HG02610 (cell line): ENCODE measurements at regions not wholly inside any gene's neighbourhood (a gene's known extent, or its start where the extent isn't known, plus 50 kb on each side); places are given as distances from the start of the nearest gene placed in this dataset.
"Not testable (repeated sequence)": the region's sequence is repeated elsewhere in the genome, so short reads cannot be mapped to it uniquely, and the experiment has no call there.

Source experiments
- ATAC-seq: cut with Tn5 transposase; IDR thresholded peaks from one replicate; pipeline ENCODE4 v1.9.1; 2021; ENCODE audit warnings: mild to moderate bottlenecking, moderate library complexity; ENCODE audit not compliant: unreplicated experiment

GRCh38 chr12:42741771-42742510, 152.4 kb upstream of the PRICKLE1 start:
- ATAC-seq, result no peak

- ATAC-seq, result no peak
Observed at GRCh38 chr12:42741091-42741490, 151.5 kb upstream of the PRICKLE1 start.

GRCh38 chr12:42737398-42737797, 147.9 kb upstream of the PRICKLE1 start:
- ATAC-seq, result no peak

DNA sequence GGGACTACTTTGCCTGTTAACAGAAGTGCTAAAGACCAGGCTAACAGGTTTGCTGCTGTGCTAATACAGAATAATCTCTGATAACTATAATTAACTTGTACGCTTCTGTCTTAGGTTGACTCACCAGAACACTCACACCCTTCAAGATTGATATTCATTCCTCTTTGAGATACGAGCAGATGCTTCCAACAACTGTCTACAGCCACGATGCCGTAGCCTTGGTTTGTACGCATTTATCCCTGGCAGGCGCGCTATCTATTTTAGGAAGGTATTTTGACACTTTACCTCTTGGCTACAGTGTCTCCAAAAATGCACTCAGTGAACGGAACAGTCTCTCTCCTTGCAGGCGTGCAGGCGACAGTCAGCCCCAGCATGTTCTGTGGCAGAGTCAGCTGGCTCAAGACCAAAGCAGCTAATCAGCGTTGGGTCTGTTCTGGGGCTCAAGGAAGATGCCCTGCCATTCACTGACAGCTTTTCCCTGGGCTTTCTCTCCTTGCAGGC, 146.4 kb upstream of the PRICKLE1 start:
- ATAC-seq, result no peak

DNA sequence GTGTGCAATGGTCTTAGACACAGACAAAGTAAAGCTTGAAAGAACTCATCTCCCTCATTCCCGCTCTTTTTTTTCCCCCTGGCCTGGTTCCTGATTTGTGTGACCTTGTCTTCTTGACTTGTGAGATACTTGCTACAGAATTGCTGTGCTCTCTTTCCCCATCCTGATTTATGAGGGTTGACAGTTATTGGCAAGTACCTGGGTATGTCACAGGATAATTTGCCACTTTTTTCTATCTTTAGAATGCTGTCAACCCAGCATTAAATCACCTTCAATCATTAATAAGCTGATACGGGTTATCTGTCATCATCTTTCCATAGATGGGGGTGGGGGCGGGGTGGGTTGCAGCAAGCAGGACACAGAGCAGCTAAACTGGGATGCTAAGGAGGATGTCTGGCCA, 144.4 kb upstream of the PRICKLE1 start:
- ATAC-seq, result no peak

DNA sequence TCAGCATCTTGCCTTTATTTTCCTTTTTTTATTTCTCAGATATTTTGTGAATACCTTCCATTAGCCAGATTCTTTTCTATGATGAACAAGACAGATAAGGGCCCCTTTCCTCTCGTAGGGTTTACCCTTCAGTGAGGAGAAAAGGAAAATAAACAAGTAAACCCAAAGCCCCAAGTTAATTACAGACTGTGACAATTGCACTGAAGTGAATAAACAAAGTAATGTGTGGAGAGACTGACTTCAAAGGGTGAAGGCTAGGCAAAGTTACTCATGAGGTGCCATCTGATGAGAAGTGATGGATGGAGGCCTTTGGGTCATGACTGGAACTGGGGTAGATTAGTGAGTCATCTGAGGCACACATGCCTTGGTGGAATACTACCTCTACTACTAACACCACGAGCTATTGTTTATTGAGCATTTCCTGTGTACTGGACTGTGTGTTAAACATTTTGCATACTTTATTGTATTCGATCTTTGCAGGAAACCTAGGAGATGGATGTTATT, 143.4 kb upstream of the PRICKLE1 start:
- no peak for ATAC-seq

DNA sequence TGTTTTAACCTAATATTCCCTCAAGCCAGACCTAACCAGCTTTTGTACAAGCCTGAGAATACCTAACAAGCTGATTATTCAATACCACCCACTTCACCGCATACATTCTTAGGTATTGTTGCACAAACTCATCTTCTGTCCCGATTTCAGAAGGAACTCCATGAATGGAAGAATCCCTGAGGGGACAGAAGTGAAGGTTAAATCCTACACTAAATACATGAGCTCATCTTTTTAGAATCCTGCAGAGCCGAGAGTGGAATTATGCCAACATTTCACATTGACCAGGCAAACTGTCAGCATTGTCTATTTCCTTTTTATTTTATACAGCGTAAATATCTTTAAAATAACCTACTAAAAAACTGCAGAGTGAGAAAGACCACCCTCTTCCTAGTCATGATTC, 140.7 kb upstream of the PRICKLE1 start:
- ATAC-seq, result no peak

DNA sequence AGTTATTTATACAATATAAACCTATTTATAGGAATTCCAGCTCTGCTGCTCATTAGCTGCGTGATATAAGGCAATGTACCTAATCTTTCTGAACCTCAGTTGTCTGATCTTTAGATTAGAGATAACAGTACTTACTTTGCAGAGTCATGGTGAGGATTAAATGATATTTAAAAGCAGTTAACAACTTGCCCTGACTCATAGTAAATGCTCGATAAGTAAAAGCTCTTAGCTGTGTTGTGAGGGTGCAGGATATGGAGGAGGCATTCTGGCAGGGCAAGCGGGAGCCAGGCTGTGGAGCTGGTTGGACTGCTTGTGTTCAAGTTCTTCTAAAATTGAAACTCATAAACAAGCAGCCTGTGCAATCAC, 140.0 kb upstream of the PRICKLE1 start:
- ATAC-seq, result no peak

GRCh38 chr12:42728770-42729534, 139.4 kb upstream of the PRICKLE1 start:
- ATAC-seq, result no peak

- ATAC-seq, result no peak
Observed at GRCh38 chr12:42728287-42728686, 138.7 kb upstream of the PRICKLE1 start.

- ATAC-seq, result no peak
Observed at GRCh38 chr12:42725809-42726208, 136.3 kb upstream of the PRICKLE1 start.

DNA sequence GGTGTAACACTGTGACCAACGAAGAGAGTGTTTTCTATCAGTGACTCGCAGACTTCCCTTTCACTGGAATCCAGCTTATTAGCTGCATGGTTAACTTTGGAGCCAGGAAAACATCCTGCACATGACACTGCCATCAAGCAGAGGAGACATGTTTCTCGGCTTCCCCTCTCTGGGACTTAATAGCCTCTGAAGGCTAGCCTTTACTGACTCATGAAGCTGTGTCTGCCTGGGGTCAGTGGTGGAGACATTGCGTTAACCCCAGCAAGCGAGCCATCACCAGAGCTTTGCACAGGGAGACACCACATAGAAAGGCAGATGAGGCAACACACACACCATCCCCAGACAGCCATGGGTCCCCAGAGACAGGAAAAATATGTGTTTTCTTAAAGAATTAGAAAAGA, 126.9 kb upstream of the PRICKLE1 start:
- no peak for ATAC-seq

DNA sequence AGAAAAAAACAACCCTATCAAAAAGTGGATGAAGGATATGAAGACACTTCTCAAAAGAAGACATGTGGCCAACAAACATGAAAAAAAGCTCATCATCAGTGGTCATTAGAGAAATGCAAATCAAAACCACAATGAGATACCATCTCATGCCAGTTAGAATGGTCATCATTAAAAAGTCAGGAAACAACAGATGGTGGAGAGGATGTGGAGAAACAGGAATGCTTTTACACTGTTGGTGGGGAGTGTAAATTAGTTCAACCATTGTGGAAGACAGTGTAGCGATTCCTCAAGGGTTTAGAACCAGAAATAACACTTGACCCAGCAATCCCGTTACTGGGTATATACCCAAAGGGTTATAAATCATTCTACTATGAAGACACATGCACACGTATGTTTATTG, 124.0 kb upstream of the PRICKLE1 start:
- ATAC-seq, result not testable (repeated sequence)

GRCh38 chr12:42708374-42708773, 118.8 kb upstream of the PRICKLE1 start:
- not testable (repeated sequence) for ATAC-seq

DNA sequence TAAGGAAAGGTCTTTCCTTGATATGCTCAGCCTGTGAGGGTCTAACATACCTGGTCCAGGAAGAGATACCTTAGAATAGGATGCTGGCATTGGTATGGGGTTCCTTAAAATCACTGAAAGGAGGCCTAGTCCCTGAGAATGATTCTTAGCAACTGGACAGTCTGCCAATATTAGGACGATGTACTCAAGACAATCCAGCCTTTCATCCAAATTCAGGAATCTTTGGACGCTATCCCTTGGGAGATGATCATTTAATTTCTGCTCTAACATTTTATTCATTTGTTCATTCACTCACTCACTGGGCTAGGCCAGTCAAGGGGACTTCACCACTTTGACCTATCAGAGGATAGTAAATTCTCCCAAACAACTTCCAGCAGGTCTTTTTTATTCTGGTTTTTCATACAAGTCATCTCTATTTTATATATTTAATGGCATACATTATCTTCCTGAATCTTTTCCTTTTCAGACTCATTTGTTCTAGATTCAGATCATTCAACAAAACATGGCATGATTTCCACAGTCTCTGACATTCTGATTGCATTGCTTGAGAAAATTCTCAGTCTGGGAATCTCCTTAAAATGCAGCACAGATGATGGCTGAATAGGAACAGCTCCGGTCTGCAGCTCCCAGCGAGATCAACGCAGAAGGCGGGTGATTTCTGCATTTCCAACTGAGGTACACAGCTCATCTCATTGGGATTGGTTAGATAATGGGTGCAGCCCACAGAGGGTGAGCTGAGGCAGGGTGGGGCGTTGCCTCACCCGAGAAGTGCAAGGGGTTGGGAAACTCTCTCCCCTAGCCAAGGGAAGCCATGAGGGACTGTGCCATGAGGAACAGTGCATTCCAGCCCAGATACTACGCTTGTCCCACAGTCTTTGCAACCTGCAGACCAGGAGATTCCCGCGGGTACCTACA, 118.0 kb upstream of the PRICKLE1 start:
- ATAC-seq, result no peak

GRCh38 chr12:42706321-42706720, 116.8 kb upstream of the PRICKLE1 start:
- no peak for ATAC-seq

GRCh38 chr12:42705863-42706262, 116.3 kb upstream of the PRICKLE1 start:
- ATAC-seq, result no peak

DNA sequence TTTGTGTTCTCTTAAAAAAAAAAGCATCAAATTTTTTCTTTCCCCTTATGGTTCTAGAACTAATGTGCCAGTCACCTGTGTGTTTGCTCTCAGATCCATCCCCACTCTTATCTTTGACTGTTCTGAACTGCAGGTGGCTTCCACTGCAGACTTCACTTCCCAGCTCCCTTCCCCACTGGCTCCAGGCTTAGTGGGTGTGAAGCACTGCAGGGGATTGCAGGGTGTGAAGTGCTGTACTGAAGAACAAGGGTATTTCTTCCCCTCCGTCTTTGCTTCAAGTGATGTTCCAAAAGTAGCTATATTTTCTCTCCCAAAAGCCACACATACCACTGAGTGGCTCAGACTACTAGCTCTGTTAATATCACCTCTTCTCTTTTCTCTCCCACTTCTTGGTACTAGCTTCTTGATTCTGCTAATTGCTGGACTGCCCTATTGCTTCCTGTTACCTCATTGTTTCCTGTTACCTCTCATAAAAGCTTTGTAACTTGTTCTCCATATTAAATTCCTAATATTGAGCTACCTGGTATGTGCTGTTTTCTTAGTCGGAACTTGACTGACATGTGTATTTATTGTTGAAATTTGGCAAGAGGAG, 115.4 kb upstream of the PRICKLE1 start:
- ATAC-seq, result no peak

DNA sequence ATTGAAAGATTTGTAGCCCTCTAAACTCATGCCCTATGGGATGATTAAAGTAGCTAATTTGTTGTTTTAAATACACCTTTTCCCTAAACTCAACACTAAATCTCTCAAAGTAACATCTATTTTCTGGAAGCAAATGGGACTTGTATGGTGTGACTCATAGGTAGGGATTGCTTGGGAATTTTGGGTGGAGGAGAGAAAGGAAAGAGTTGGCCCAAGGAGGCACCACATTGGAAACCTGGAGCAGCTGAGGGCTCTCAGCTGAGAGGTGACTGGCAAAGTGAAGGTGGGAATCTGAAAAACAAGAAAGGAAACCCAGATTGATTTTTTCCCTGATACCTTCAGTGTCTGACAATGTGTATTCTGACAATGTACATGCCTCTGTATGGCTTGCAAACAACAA, 114.8 kb upstream of the PRICKLE1 start:
- ATAC-seq, result no peak

- no peak for ATAC-seq
Observed at GRCh38 chr12:42701084-42701483, 111.5 kb upstream of the PRICKLE1 start.

DNA sequence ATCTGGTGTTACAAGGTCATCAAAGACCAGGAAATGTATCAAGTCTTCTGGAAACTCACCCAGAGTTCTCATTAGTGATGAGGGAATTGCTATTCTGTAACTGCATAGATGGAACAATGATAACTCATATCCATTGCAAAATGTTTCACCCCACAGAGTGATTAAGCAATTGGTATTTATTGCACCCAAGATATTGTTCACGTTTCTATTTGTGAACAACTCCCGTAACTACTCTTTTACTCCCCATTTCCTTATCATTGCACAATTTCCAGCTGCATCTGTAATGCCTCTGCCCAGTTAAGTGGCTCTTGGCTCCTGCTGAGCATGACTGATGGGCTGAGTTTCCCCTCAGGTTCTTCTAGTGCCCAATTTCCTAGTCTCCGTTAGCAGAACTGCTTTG, 108.7 kb upstream of the PRICKLE1 start:
- ATAC-seq, result no peak
